Fibroblast of the conjunctiva (primary cell): ENCODE measurements at regions not wholly inside any gene's neighbourhood (a gene's known extent, or its start where the extent isn't known, plus 50 kb on each side); places are given as distances from the start of the nearest gene placed in this dataset.
"Not testable (repeated sequence)": the region's sequence is repeated elsewhere in the genome, so short reads cannot be mapped to it uniquely, and the experiment has no call there.

Experiments used
- DNase-seq: peaks from one replicate; pipeline ENCODE4 v3.0.0-alpha.2; 2010; ENCODE audit warnings: low read depth

- DNase-seq = peak; percentile 12
Observed at GRCh38 chr3:192968901-192969300, 51.2 kb upstream of the MB21D2 start.

GRCh38 chr3:192980632-192981031 is 63.0 kb upstream of the MB21D2 start:
- DNase-seq = no peak

GRCh38 chr3:192986379-192986778 is 68.7 kb upstream of the MB21D2 start:
- DNase-seq = no peak

- no peak for DNase-seq
Observed at GRCh38 chr3:192991356-192991755, 73.7 kb upstream of the MB21D2 start.

- DNase-seq = no peak
Observed at GRCh38 chr3:192992361-192992760, 74.7 kb upstream of the MB21D2 start.

GRCh38 chr3:192993411-192993810 is 75.8 kb upstream of the MB21D2 start:
- no peak for DNase-seq

- DNase-seq = not testable (repeated sequence)
Observed at GRCh38 chr3:193001113-193001512, 83.5 kb upstream of the MB21D2 start.

GRCh38 chr3:193003624-193004023 is 86.0 kb upstream of the MB21D2 start:
- DNase-seq = not testable (repeated sequence)

GRCh38 chr3:193008654-193009053 is 91.0 kb upstream of the MB21D2 start:
- no peak for DNase-seq

GRCh38 chr3:193010191-193010590 is 92.5 kb upstream of the MB21D2 start:
- no peak for DNase-seq

GRCh38 chr3:193011958-193012357 is 94.3 kb upstream of the MB21D2 start:
- DNase-seq = no peak

- no peak for DNase-seq
Observed at GRCh38 chr3:193014902-193015301, 97.2 kb upstream of the MB21D2 start.

- DNase-seq = no peak
Observed at GRCh38 chr3:193016437-193016901, 98.8 kb upstream of the MB21D2 start.

GRCh38 chr3:193021506-193022010 is 103.9 kb upstream of the MB21D2 start:
- DNase-seq = no peak

GRCh38 chr3:193023218-193023617 is 105.6 kb upstream of the MB21D2 start:
- no peak for DNase-seq

GRCh38 chr3:193028258-193028657 is 110.6 kb upstream of the MB21D2 start:
- DNase-seq = no peak

- no peak for DNase-seq
Observed at GRCh38 chr3:193029800-193030199, 112.1 kb upstream of the MB21D2 start.

GRCh38 chr3:193030276-193030675 is 112.6 kb upstream of the MB21D2 start:
- no peak for DNase-seq

GRCh38 chr3:193031911-193032310 is 114.3 kb upstream of the MB21D2 start:
- no peak for DNase-seq

GRCh38 chr3:193033226-193033780 is 115.6 kb upstream of the MB21D2 start:
- no peak for DNase-seq

GRCh38 chr3:193037828-193038227 is 120.2 kb upstream of the MB21D2 start:
- DNase-seq = not testable (repeated sequence)

- no peak for DNase-seq
Observed at GRCh38 chr3:193039058-193039457, 121.4 kb upstream of the MB21D2 start.

- peak; percentile 10 for DNase-seq
Observed at GRCh38 chr3:193040836-193041672, 123.4 kb upstream of the MB21D2 start.
